Testis (tissue), 2 donors: ENCODE measurements at regions not wholly inside any gene's neighbourhood (a gene's known extent, or its start where the extent isn't known, plus 50 kb on each side); places are given as distances from the start of the nearest gene placed in this dataset.

Source experiments
- CTCF ChIP-seq, 3 experiments: fragments of 450-650 bp in 2 of 3; fragments of 200-600 bp in 1 of 3; sonication (generic) in 1 of 3; IDR thresholded peaks; one replicate each; pipeline ENCODE4 v1.5.1; 2016 to 2019; ENCODE audit warnings: antibody characterized with exemption in 3 of 3, mild to moderate bottlenecking in 2 of 3, moderate library complexity in 1 of 3
- POLR2A ChIP-seq: fragments of 450-650 bp; IDR thresholded peaks from one replicate; pipeline ENCODE4 v1.6.1; 2017; ENCODE audit warnings: antibody characterized with exemption, mild to moderate bottlenecking, moderate library complexity

- TF ChIP-seq CTCF (IDR thresholded peaks at IDR 0.05) (no peak), POLR2A (no peak)
These were observed 1888.4 kb downstream of the LRRC4C start for GRCh38 chr11:39571081-39571480.
